ENCODE measurements at regions not wholly inside any gene's neighbourhood (a gene's known extent, or its start where the extent isn't known, plus 50 kb on each side); places are given as distances from the start of the nearest gene placed in this dataset.

DNA sequence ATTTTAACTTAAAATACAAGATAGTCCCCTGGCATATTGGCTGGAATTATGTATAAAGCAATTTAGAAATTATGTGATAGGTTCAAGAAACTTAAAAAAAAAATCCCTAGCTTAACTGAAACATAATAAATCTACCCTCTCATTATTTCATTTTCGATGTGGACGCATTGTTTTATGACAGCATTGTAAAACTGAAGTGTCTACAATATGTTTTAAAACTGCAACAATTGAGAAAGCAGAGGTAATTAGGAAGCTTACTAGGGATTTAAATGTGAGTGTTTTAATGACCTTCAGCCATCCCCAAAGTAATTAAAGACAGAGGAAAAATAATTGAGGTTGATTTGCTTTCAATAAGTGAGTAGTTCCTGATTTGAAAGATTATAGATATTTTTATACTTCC, 776.0 kb downstream of the TBC1D32 start:
- H3K9me1 ChIP-seq (ENCODE audit: control insufficient read depth, extremely low read depth, insufficient read depth, low read length): no peaks in the 10 kb centered on the region
- no peaks in the 10 kb centered on the region for H4K20me1 ChIP-seq (ENCODE audit: control insufficient read depth, extremely low read depth, insufficient read depth, low read length)
- no peak for DNase-seq (ENCODE audit: low read depth, low spot score)
- H3K27me3 ChIP-seq (ENCODE audit: control insufficient read depth, extremely low read depth, insufficient read depth, low read length): no peaks in the 10 kb centered on the region
- no peak overlapping the region for H3K4me3 ChIP-seq (ENCODE audit: control insufficient read depth in 2 of 3, extremely low read depth in 1 of 3, insufficient read depth in 2 of 3, low read depth in 1 of 3, low read length in 3 of 3)
- TF ChIP-seq, protein P1, sequence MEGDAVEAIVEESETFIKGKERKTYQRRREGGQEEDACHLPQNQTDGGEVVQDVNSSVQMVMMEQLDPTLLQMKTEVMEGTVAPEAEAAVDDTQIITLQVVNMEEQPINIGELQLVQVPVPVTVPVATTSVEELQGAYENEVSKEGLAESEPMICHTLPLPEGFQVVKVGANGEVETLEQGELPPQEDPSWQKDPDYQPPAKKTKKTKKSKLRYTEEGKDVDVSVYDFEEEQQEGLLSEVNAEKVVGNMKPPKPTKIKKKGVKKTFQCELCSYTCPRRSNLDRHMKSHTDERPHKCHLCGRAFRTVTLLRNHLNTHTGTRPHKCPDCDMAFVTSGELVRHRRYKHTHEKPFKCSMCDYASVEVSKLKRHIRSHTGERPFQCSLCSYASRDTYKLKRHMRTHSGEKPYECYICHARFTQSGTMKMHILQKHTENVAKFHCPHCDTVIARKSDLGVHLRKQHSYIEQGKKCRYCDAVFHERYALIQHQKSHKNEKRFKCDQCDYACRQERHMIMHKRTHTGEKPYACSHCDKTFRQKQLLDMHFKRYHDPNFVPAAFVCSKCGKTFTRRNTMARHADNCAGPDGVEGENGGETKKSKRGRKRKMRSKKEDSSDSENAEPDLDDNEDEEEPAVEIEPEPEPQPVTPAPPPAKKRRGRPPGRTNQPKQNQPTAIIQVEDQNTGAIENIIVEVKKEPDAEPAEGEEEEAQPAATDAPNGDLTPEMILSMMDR (optimal IDR thresholded peaks at IDR 0.05 in 1 of 3, IDR thresholded peaks at IDR 0.05 in 1 of 3, conservative IDR thresholded peaks at IDR 0.05 in 1 of 3; ENCODE audit: extremely low read depth in 1 of 3, insufficient read depth in 2 of 3, low read length in 3 of 3): no peak
- no peak for TF ChIP-seq EZH2 (IDR thresholded peaks at IDR 0.05; ENCODE audit: low read length)
- no peaks in the 10 kb centered on the region for H3K4me1 ChIP-seq (ENCODE audit: control insufficient read depth, extremely low read depth, insufficient read depth, low read length)
- no peak overlapping the region for H2AFZ ChIP-seq (ENCODE audit: control insufficient read depth, low read length)
- no peaks in the 10 kb centered on the region for H3K36me3 ChIP-seq (ENCODE audit: control insufficient read depth in 2 of 2, extremely low read depth in 1 of 2, insufficient read depth in 2 of 2, low read length in 2 of 2)
- no peaks in the 10 kb centered on the region for H3K79me2 ChIP-seq (ENCODE audit: control insufficient read depth, insufficient read depth, low read length)
- no peak overlapping the region for H3K27ac ChIP-seq (ENCODE audit: control insufficient read depth, insufficient read depth, low read length)
- FAIRE-seq: no peak
- no peaks in the 10 kb centered on the region for H3K9me3 ChIP-seq (ENCODE audit: control insufficient read depth, low read depth, low read length)
- no peak overlapping the region for H3K4me2 ChIP-seq (ENCODE audit: control insufficient read depth, extremely low read depth, insufficient read depth, low read depth, low read length)
- H3K9ac ChIP-seq (ENCODE audit: control insufficient read depth, extremely low read depth, insufficient read depth, low read length): no peak overlapping the region
- dilution Hi-C loops (cut with MboI; ENCODE audit: extremely low pct_ligation_motif_present, low sequenced_read_pairs): no loop called here

DNA sequence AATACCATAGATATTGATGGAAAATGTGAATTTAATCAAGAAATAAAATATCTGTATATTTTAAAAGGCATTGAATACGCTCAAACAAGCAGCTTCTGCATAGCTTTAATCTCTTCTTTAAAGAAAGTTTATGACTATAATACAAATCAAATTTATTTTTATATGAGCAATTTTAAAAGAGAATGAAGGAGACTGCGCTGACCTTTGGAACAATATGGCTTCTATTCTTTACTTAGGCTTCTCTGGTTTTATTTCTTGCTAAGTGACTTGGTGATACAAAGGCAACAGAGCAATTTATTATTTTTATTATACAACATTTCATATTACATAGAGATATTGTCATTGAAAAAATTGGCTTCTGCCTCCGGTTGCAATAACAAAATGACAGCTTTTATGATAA, 776.7 kb downstream of the TBC1D32 start:
- dilution Hi-C loops (cut with MboI; ENCODE audit: extremely low pct_ligation_motif_present, low sequenced_read_pairs): no loop called here
- no peaks in the 10 kb centered on the region for H3K4me1 ChIP-seq (ENCODE audit: control insufficient read depth, extremely low read depth, insufficient read depth, low read length)
- H3K9ac ChIP-seq (ENCODE audit: control insufficient read depth, extremely low read depth, insufficient read depth, low read length): no peak overlapping the region

More for the DNA sequence above, 776.7 kb downstream of the TBC1D32 start:
- no peak for TF ChIP-seq EZH2 (IDR thresholded peaks at IDR 0.05; ENCODE audit: low read length)
- TF ChIP-seq, protein P1 (optimal IDR thresholded peaks at IDR 0.05 in 1 of 3, IDR thresholded peaks at IDR 0.05 in 1 of 3, conservative IDR thresholded peaks at IDR 0.05 in 1 of 3; ENCODE audit: extremely low read depth in 1 of 3, insufficient read depth in 2 of 3, low read length in 3 of 3): no peak
- no peak for DNase-seq (ENCODE audit: low read depth, low spot score)
- Histone ChIP-seq H3K27ac (ENCODE audit: control insufficient read depth, insufficient read depth, low read length) (no peak overlapping the region), H3K9me3 (ENCODE audit: control insufficient read depth, low read depth, low read length) (no peaks in the 10 kb centered on the region), H3K9me1 (ENCODE audit: control insufficient read depth, extremely low read depth, insufficient read depth, low read length) (no peaks in the 10 kb centered on the region), H3K36me3 (ENCODE audit: control insufficient read depth in 2 of 2, extremely low read depth in 1 of 2, insufficient read depth in 2 of 2, low read length in 2 of 2) (no peaks in the 10 kb centered on the region), H3K4me3 (ENCODE audit: control insufficient read depth in 2 of 3, extremely low read depth in 1 of 3, insufficient read depth in 2 of 3, low read depth in 1 of 3, low read length in 3 of 3) (no peak overlapping the region), H4K20me1 (ENCODE audit: control insufficient read depth, extremely low read depth, insufficient read depth, low read length) (no peaks in the 10 kb centered on the region), H3K27me3 (ENCODE audit: control insufficient read depth, extremely low read depth, insufficient read depth, low read length) (no peaks in the 10 kb centered on the region), H3K4me2 (ENCODE audit: control insufficient read depth, extremely low read depth, insufficient read depth, low read depth, low read length) (no peak overlapping the region), H3K79me2 (ENCODE audit: control insufficient read depth, insufficient read depth, low read length) (no peaks in the 10 kb centered on the region), H2AFZ (ENCODE audit: control insufficient read depth, low read length) (no peak overlapping the region)
- no peak for FAIRE-seq

All from keratinocyte (primary cell).